EH (cell line): ENCODE measurements at regions not wholly inside any gene's neighbourhood (a gene's known extent, or its start where the extent isn't known, plus 50 kb on each side); places are given as distances from the start of the nearest gene placed in this dataset.

Experiments
- DNase-seq: peaks from one replicate; pipeline ENCODE4 v3.0.0-alpha.2; 2015; ENCODE audit warnings: low read depth

DNA sequence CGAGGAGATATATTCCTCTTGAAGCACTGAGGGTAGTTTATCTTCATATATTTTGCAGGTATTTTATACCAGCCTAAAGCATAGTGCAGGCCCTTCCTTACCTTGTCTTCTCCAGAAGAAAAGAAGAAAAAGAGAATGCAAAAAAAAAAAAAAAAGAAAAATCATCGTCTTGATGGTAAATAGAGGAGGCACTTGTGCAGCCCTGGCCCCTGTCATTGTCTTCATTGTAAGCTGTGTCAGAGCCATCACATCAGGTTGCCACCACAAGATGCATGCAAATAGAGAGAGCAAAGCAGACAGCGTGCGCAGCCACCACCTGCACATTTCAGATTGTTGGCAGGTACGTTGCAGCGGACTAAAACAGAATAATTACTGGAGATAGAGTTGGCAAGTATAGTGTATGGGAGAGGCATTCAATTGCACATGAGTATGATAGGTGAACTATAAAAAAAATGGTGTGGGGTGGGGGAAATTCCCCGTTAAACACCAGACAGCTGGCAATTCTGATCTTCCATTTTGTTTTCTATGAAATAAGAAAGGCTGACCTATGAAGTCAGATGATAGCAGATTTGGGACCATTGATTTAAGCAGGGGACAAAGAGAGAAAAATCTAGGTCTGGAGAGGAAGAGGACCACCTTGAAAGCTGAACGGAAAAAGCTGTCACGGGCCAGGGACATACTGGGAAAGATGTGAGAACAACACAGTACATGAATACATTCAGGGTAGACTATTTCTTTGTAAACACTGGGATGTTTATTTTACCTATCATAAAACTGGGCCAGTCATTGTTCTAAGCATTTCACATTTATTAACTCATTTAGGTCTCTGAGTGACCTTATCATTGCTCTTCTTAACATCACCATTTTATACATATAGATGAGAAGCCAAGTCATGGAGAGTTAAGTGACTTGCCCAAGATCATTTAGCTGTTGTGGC is 306.3 kb upstream of the SP8 start:
- no peak for DNase-seq

- no peak for DNase-seq
These were observed 307.9 kb upstream of the SP8 start for GRCh38 chr7:21094589-21094988.

- no peak for DNase-seq
These were observed 312.7 kb upstream of the SP8 start for GRCh38 chr7:21099432-21099831.

- no peak for DNase-seq
These were observed 313.3 kb upstream of the SP8 start for GRCh38 chr7:21099955-21100354.

GRCh38 chr7:21101541-21101940 is 314.9 kb upstream of the SP8 start:
- no peak for DNase-seq

- no peak for DNase-seq
These were observed 316.9 kb upstream of the SP8 start for GRCh38 chr7:21103426-21104123.

DNA sequence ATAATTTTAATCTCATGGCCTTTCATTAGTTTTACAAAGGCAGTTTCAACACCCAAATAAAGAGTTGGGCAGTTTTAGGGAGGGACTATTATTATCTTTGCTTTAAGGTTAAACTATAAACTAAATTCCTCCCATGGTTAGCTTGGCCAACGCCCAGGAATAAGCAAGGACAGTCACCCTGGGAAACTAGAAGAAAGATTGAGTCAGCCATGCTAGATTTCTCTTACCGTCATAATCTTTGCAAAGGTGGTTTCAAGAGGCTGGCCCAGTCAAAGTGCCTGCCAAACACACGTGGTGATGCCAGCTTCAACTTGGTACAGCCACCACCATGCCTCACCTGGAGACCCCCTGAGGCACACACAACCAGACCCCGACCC is 317.4 kb upstream of the SP8 start:
- DNase-seq, result no peak

GRCh38 chr7:21106296-21106732 is 319.6 kb upstream of the SP8 start:
- DNase-seq, result no peak

DNA sequence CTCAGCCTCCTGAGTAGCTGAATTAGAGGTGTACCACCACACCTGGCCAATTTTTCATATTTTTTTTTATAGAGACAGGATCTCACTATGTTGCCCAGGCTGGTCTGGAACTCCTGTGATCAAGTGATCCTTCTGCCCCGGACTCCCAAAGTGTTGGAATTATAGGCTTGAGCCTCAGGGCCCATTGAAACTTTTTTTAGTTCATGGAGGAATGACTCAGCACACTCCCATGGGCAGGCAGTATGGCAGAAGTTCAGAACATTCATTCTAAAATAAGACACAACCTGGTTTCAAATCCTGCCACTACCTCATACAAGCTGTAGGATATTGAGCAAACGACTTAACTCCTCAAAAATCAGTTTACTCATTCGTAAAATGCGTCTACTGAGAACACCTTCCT is 320.4 kb upstream of the SP8 start:
- no peak for DNase-seq

DNA sequence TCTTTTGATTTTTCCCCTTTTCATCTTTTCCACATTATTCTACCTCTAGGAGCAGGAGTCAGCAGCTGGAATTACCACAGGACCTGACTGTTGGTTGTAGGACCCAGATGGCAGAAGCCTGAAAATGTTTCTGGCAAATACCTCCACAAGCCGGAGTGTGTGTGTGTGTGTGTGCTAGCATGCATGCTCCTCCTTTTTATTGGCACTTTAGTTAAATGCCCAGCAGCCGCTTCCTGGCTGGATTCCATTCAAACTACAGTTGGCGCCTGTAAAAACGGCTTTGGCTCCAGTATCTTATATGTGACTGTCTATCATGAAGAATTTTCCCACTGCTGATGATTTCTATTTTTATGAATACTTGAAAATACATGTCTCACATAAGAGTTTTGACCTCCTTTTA is 319.7 kb upstream of the SP4 start:
- no peak for DNase-seq

GRCh38 chr7:21113609-21114415 is 314.1 kb upstream of the SP4 start:
- DNase-seq, result no peak

DNA sequence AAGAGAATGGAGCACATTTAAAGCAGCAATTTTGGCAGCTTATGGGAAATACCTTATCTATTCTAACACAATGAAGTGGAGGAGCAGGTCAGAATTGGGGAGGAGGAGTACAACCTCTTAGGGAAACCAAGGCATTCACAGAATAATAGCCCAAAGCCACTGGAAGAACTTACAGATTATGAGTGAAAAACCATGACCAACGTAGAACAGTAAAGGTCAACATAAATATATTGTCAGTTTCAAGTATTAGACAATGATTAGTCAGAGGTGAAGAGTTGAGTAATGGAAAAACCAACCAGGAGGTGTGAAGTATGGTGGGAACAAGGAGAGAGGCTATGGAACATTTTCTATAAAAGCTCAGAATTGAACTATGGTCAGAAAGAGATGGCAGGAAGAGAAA is 304.3 kb upstream of the SP4 start:
- DNase-seq, result no peak

DNA sequence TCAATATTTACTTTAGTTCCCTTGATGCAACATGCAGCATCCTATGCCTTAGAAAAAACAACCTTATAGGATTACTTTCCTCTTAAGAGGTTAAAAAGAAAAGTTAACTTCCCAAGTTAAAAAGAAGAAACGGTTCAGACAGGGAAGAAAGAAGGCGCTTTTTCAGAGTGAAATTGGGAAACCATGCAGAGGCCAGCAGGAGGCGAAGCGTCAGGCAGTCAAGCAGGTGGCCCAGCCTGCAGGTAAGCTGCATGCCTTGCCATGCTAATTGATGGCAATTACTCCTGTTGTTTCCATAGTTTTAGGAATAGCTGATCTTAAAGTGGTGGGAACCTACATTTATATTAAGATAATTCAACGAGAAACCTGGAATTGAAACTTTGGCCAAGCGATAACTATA is 302.6 kb upstream of the SP4 start:
- DNase-seq, result no peak

DNA sequence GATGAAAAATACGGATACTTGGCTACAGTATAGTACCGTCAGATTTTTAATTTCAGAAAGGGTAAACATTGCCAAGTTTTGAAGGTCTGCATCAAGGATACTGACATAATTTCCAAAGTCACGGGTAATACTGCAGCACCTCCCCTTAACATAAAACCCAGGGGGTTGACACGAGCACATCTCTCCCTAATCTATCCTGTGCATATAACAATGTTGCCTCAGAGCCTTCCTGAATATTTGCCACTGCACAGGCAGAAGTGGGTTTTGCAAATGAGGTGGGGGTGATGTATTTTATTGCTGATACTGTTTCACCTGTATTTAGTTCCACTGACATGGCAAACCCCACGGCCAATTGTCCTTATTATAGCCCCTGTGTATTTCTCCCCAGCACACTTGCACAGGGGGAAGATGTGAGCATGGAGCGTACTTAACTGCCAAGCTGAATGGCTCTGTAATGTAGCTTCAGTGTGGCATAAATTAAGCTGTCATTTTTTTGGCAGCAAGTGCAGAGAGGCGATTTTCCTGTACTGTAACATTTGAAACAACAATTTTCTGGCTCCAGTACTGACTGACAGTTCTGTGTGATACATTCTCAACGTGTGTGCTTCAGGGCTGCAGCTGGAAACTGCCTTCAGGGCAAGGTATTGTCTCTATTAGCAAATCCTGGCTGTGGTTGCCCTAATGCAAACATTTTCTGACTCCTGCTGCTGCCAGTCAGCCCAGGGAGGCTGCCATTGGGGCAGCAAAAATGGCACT is 299.6 kb upstream of the SP4 start:
- no peak for DNase-seq

- DNase-seq, result no peak
These were observed 296.0 kb upstream of the SP4 start for GRCh38 chr7:21131897-21132296.

DNA sequence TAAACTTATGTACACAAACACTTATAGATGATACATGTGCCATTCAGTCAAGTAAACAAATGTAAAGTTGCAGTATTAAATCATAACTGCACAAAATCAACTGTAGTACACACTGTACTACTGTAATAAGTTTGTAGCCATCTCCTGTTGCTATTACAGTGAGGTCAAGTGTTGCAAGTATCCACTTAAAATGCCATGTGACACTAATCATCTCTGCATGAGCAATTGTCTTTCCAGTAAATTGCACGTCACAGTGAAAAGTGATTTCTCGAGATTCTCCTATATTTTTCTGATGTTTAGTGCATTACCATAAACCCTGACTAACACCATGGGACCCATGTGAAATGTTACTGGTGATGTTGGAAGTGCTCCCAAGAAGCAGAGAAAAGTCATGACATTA is 293.3 kb upstream of the SP4 start:
- DNase-seq, result no peak

GRCh38 chr7:21135437-21135836 is 292.4 kb upstream of the SP4 start:
- no peak for DNase-seq

GRCh38 chr7:21137640-21138039 is 290.2 kb upstream of the SP4 start:
- no peak for DNase-seq

GRCh38 chr7:21140622-21141021 is 287.3 kb upstream of the SP4 start:
- DNase-seq, result no peak

- DNase-seq, result no peak
These were observed 286.4 kb upstream of the SP4 start for GRCh38 chr7:21141476-21141875.

DNA sequence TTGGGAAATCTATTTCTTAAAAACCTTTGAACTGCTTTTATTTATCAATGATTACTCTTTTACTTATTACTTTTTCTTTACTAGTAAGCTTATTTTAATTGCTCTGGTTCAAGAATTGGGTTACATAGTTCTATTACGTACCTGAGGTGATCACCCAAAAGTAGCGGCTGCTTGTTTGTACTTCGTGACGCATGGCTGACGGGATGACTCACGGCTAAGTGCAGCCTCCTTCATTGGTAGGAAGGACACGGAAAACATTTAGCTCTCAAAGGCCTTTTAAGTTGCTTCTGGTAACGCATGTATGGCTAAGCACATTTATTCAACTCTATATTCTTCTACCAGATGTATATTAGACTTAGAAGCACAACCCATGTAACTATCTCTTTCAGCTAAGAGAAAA is 285.8 kb upstream of the SP4 start:
- no peak for DNase-seq
